Colon (tissue), 2 donors: ENCODE measurements at regions not wholly inside any gene's neighbourhood (a gene's known extent, or its start where the extent isn't known, plus 50 kb on each side); places are given as distances from the start of the nearest gene placed in this dataset.
"Not testable (repeated sequence)": the region's sequence is repeated elsewhere in the genome, so short reads cannot be mapped to it uniquely, and the experiment has no call there.

ENCODE experiments used
- FAIRE-seq: peaks from 2 replicates; lab custom pipeline; 2012; peaks lifted over from hg19 to GRCh38; lab: Jason Lieb, UNC
- donor health status: control.
- donor health status: control.

DNA sequence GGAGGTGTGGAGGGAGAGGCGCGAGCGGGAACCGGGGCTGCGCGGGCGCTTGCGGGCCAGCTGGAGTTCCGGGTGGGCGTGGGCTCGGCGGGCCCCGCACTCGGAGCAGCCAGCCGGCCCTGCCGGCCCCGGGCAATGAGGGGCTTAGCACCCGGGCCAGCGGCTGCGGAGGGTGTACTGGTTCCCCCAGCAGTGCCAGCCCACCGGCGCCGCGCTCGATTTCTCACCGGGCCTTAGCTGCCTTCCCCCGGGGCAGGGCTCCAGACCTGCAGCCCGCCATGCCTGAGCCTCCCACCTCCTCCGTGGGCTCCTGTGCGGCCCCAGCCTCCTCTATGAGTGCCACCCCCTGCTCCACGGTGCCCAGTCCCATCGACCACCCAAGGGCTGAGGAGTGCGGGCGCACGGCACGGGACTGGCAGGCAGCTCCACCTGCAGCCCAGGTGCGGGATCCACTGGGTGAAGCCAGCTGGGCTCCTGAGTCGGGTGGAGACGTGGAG, 141.4 kb downstream of the SPRY1 start:
- FAIRE-seq = not testable (repeated sequence)

- peak; percentile 14 for FAIRE-seq
These were observed 149.3 kb downstream of the SPRY1 start for GRCh38 chr4:123545667-123546572.

GRCh38 chr4:123546573-123547060, 150.0 kb downstream of the SPRY1 start:
- no peak for FAIRE-seq

GRCh38 chr4:123547216-123548165, 150.9 kb downstream of the SPRY1 start:
- FAIRE-seq = no peak

- FAIRE-seq = no peak
These were observed 156.7 kb downstream of the SPRY1 start for GRCh38 chr4:123553279-123553678.

- FAIRE-seq = no peak
These were observed 157.4 kb downstream of the SPRY1 start for GRCh38 chr4:123553733-123554637.

DNA sequence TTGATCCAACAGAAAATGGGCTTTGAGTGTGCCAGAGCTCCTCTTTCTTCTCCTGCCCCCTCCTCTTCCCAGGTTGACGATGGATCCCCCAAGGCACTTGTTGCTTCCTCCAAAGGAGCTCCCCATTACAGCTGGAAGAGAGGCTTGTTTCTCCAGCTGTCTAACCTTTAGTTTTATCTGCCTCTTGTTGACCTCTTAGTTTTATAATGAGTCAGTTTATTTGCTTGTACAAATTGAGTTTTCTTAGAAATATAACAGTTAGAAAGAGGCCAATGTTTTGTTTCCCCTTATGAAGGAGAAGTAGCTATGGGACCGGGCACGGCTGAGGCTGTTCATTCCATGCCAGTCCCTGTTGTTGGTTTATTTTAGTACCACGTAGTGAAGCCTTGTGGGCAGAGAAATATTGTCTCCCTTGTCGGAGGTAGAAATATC, 158.2 kb downstream of the SPRY1 start:
- no peak for FAIRE-seq

DNA sequence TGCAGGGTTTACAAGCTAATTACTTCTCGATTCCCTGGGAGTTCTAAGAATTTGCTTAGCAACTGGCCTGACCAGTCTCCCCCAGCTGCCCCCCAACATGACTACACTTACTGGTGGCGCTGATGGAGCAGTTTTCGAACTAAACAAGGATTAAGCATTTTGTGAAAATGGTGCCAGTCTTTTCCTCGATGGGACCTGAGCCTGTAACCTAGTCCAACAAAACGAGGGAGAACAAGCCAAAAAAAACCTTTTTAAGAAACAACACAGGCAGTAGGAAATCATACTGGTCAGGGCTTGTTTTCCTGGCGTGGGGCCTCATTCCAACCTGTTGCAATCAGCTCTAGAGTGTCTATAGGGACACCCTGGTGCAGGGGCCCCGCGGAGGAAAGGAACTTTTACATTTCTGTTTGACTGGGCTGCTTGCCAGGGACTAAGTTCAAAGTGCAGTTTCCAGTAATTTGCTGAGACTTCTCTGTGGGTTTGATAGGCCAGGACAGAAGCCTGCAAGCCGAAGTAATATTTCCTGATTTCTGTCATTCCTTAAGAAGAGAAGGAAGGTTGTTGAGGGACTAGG, 158.7 kb downstream of the SPRY1 start:
- no peak for FAIRE-seq

GRCh38 chr4:123555807-123556273, 159.2 kb downstream of the SPRY1 start:
- FAIRE-seq = no peak

- FAIRE-seq = no peak
These were observed 159.9 kb downstream of the SPRY1 start for GRCh38 chr4:123556526-123556925.

- FAIRE-seq = no peak
These were observed 161.4 kb downstream of the SPRY1 start for GRCh38 chr4:123557857-123558536.

- no peak for FAIRE-seq
These were observed 162.3 kb downstream of the SPRY1 start for GRCh38 chr4:123558865-123559264.

DNA sequence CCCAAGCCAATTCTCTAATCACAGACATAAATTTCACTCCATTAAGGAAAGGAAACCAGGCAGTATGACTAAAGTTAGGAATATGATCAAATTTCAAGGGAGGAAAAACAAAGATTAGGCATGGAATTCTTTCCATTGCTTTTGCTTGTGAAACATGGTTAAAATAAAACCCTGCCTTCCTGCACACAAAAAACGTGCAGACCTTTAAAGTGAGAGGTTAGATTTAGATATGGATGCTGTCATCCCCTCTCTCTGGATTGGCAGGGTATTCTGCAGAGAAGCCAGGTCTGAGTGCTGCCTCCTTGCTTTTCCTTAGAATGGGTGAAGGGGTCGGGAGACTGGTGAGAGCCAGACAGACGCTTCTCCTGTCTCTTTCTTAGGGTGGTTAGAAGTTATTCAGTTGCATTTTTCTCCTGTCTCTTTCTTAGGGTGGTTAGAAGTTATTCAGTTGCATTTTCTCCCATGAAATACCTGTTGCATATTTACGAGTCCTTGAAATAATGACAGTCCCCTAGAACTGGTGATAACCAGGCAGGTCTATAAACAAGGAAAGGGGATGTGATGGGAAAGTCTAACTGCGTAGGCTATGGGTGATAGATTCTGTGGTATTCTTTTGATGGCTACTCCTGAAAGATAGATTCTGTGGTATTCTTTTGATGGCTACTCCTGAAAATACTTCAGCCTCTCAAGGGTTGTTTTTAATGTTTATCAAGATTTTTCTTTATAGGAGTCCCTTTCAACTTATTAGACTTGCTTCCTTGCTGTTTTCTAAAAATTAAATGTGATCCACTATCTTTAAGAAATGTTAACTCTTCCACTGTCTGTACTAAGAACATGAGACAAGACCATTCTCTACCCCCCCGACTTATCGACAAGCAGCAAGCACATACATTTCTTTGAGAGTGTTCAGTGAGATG, 163.6 kb downstream of the SPRY1 start:
- no peak for FAIRE-seq

DNA sequence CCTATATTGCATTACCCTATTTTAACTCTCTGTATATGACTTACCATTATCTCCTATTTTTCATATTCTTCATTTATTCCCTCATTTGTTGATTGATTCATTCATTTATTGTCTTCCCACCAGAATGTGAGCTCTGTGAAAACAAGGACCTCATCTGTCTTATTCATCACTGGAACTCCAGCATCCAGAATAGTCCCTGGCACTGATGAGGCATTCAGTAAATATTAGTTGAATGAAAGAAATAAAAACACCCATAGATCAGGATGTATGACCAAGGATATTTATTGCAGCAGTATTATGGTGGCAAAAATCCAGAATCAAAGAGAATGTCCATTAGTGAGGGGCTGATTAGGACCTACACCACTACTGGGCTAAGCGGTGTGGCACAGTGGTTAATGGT, 164.9 kb downstream of the SPRY1 start:
- FAIRE-seq = no peak

GRCh38 chr4:123562994-123563750, 166.6 kb downstream of the SPRY1 start:
- FAIRE-seq = no peak

- FAIRE-seq = peak; percentile 36
These were observed 168.3 kb downstream of the SPRY1 start for GRCh38 chr4:123564758-123565346.

GRCh38 chr4:123568936-123569335, 172.3 kb downstream of the SPRY1 start:
- FAIRE-seq = no peak

- peak; percentile 91 for FAIRE-seq
These were observed 172.9 kb downstream of the SPRY1 start for GRCh38 chr4:123569541-123569940.
